Ishikawa (cell line): ENCODE measurements at regions not wholly inside any gene's neighbourhood (a gene's known extent, or its start where the extent isn't known, plus 50 kb on each side); places are given as distances from the start of the nearest gene placed in this dataset.

ENCODE experiments used
- CEBPB ChIP-seq: IDR thresholded peaks from 2 replicates; pipeline ENCODE4 v1.6.1; 2012
- NFIC ChIP-seq: IDR thresholded peaks from 2 replicates; pipeline ENCODE4 v1.6.1; 2012
- RAD21 ChIP-seq: IDR thresholded peaks from 2 replicates; pipeline ENCODE4 v1.6.1; 2012; ENCODE audit warnings: low read depth
- TAF1 ChIP-seq: IDR thresholded peaks from 2 replicates; pipeline ENCODE4 v1.6.1; 2012; ENCODE audit warnings: low read depth, mild to moderate bottlenecking
- TEAD4 ChIP-seq: IDR thresholded peaks from 2 replicates; pipeline ENCODE4 v1.6.1; 2012
- TF ChIP-seq, protein P1 (sequence below): IDR thresholded peaks from 2 replicates; pipeline ENCODE4 v1.6.1; 2012
- TF ChIP-seq, protein P2 (sequence below): IDR thresholded peaks from 2 replicates; pipeline ENCODE4 v1.6.1; 2012

DNA sequence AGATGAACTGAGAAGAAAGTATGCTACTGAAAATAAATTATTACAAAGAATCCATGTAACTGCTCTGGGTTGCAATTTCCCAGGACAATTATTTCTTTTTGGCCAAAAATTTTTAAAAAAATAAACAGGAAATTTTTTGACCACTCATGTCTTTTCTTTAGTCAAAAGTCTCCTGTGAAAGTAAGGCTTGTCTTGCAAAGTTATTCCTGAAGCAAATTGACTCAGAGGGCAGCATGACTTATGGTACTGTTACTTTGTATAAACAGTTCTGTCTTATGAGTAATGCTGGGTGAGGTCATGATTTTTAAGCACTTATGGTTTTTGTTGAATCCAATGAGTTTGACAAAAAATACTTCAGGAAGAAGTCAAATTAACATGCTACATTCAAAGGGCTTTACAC lies 292.8 kb upstream of the ARSJ start:
- TF ChIP-seq, protein P1, sequence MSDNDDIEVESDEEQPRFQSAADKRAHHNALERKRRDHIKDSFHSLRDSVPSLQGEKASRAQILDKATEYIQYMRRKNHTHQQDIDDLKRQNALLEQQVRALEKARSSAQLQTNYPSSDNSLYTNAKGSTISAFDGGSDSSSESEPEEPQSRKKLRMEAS = no peak
- TF ChIP-seq CEBPB (no peak), NFIC (no peak), TAF1 (no peak), RAD21 (no peak), TEAD4 (no peak)
- TF ChIP-seq, protein P2, sequence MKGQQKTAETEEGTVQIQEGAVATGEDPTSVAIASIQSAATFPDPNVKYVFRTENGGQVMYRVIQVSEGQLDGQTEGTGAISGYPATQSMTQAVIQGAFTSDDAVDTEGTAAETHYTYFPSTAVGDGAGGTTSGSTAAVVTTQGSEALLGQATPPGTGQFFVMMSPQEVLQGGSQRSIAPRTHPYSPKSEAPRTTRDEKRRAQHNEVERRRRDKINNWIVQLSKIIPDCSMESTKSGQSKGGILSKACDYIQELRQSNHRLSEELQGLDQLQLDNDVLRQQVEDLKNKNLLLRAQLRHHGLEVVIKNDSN = no peak
